Stomach smooth muscle (tissue), 2 donors: ENCODE measurements at regions not wholly inside any gene's neighbourhood (a gene's known extent, or its start where the extent isn't known, plus 50 kb on each side); places are given as distances from the start of the nearest gene placed in this dataset.

Source experiments
- H3K27ac ChIP-seq: one replicate; pipeline ENCODE4 v1.7.0; 2013; ENCODE audit warnings: mild to moderate bottlenecking, low read length, inconsistent platforms
- H3K27me3 ChIP-seq, 2 donors: one replicate each; pipeline ENCODE4 v1.7.0; 2013; ENCODE audit warnings: low read length in 2 of 2; ENCODE audit not compliant: insufficient read depth in 2 of 2, control insufficient read depth in 1 of 2
- H3K36me3 ChIP-seq, 2 donors: one replicate each; pipeline ENCODE4 v1.7.0; 2013; ENCODE audit warnings: low read length in 2 of 2; ENCODE audit not compliant: control insufficient read depth in 2 of 2, insufficient read depth in 2 of 2
- H3K4me1 ChIP-seq: one replicate; pipeline ENCODE4 v1.7.0; 2013; ENCODE audit warnings: low read length; ENCODE audit not compliant: control insufficient read depth, insufficient read depth
- H3K4me3 ChIP-seq, 2 donors: one replicate each; pipeline ENCODE4 v1.7.0; 2013; ENCODE audit warnings: low read length in 2 of 2
- H3K9ac ChIP-seq, 2 donors: one replicate each; pipeline ENCODE4 v1.7.0; 2013; ENCODE audit warnings: low read length in 2 of 2, mild to moderate bottlenecking in 1 of 2
- H3K9me3 ChIP-seq, 2 donors: one replicate each; pipeline ENCODE4 v1.7.0; 2013; ENCODE audit warnings: low read length in 2 of 2; ENCODE audit not compliant: control insufficient read depth in 2 of 2
- donor health status: healthy.
- donor health status: Pancreatic carcinoma.

- Histone ChIP-seq H3K4me1 (no peaks in the 10 kb centered on the region), H3K4me3 (no peak overlapping the region), H3K27me3 (peaks cover 0 to 2% of the 10 kb centered on the region in 2 donors), H3K36me3 (no peaks in the 10 kb centered on the region), H3K9ac (no peak overlapping the region), H3K27ac (no peak overlapping the region), H3K9me3 (no peaks in the 10 kb centered on the region)
Measured at GRCh38 chr10:130900441-130901160, 410.9 kb downstream of the TCERG1L start.

GRCh38 chr10:130901311-130902165, 410.0 kb downstream of the TCERG1L start:
- Histone ChIP-seq H3K4me3 (no peak overlapping the region), H3K9ac (no peak overlapping the region), H3K9me3 (peaks cover 0 to 3% of the 10 kb centered on the region in 2 donors), H3K4me1 (no peaks in the 10 kb centered on the region), H3K27me3 (peaks cover 0 to 2% of the 10 kb centered on the region in 2 donors), H3K27ac (no peak overlapping the region), H3K36me3 (no peaks in the 10 kb centered on the region)

DNA sequence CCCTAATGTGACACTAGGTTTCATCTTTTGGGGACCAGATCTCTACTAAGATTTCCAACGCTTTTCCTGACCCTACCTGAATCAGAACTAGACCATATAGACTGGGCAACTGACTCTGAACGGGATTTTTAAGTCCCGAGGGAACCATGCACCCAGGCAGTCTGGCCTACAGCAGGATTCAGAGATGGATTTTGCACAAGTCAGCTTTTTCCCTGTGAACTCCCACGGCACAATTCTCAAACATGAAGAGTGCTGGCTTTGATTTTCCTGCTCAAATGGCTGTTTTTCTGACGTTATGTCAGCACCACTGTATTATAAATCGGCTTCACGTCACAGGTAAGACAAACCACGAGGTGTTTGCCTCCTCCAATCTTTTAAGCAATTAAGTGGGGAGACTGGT, 409.1 kb downstream of the TCERG1L start:
- Histone ChIP-seq H3K27me3 (peaks cover 0 to 2% of the 10 kb centered on the region in 2 donors), H3K9me3 (peaks cover 0 to 3% of the 10 kb centered on the region in 2 donors), H3K27ac (no peak overlapping the region), H3K4me3 (no peak overlapping the region), H3K9ac (no peak overlapping the region), H3K36me3 (no peaks in the 10 kb centered on the region), H3K4me1 (no peaks in the 10 kb centered on the region)

DNA sequence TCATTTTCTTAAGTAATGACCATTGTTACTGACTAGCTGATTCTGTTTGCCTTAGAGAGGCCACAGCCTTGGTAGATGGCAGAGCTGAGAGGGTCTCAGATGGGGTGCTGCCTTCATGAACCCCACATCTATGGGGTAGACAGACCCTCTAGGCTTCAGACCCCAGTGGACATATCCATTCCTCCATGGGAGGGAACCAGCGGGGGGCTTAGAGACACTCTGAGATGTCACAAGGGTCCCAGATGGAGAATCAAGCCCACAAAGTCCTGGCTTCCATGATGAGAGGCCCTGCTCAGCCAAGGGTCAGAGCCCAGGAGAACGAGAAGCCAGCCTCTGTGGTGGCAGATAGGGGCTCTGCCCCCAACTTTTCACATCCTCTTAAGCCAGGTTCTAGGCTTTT, 408.6 kb downstream of the TCERG1L start:
- Histone ChIP-seq H3K9me3 (peaks cover 0 to 3% of the 10 kb centered on the region in 2 donors), H3K4me1 (no peaks in the 10 kb centered on the region), H3K27me3 (peaks cover 0 to 2% of the 10 kb centered on the region in 2 donors), H3K36me3 (no peaks in the 10 kb centered on the region), H3K4me3 (no peak overlapping the region), H3K27ac (no peak overlapping the region), H3K9ac (no peak overlapping the region)

- Histone ChIP-seq H3K9me3 (peaks cover 0 to 3% of the 10 kb centered on the region in 2 donors), H3K27me3 (no peaks in the 10 kb centered on the region), H3K9ac (no peak overlapping the region), H3K36me3 (no peaks in the 10 kb centered on the region), H3K4me1 (no peaks in the 10 kb centered on the region), H3K4me3 (no peak overlapping the region), H3K27ac (no peak overlapping the region)
Measured at GRCh38 chr10:130904676-130905075, 406.8 kb downstream of the TCERG1L start.

DNA sequence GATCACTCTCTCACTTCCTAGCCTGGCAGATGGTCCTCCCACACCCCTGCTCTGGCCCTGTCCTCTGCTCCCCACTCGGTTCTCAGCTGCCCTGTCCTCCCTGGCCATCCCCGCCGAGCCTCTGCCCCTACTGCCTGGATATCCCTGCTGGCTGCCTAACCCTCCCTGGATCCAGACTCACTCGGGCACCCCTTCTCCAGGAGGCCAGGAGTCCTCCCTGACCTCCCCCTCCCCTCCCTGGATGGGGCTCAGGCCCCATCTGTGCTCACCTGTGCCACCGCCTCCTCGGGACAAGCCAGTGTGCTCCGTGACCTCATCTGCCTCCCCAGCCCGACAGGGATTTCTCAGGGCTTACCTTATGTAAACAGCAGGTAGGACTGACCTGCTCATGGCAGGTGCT, 406.1 kb downstream of the TCERG1L start:
- Histone ChIP-seq H3K4me3 (no peak overlapping the region), H3K4me1 (no peaks in the 10 kb centered on the region), H3K9ac (no peak overlapping the region), H3K9me3 (peaks cover 0 to 3% of the 10 kb centered on the region in 2 donors), H3K36me3 (no peaks in the 10 kb centered on the region), H3K27me3 (no peaks in the 10 kb centered on the region), H3K27ac (no peak overlapping the region)

DNA sequence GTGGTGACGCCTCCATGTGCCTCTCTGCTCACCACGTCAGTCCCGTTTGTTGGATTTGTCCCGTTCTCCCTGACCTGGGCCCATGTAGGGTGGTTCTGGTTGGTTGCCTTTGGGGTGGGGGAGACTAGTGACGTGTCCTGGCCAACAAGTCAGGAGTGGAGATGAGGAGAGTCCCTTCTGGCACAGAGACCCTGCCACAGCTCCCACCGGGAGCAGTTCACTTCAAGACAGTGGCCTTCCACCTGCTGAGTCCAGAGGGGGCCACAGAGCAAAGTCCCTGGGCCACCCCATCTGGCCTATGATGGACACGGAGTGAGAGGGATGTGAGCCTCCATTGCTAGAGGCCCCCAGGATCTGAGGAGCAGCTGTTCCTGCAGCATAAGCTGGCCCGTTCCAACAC, 405.6 kb downstream of the TCERG1L start:
- Histone ChIP-seq H3K27ac (no peak overlapping the region), H3K4me3 (no peak overlapping the region), H3K27me3 (no peaks in the 10 kb centered on the region), H3K4me1 (no peaks in the 10 kb centered on the region), H3K36me3 (no peaks in the 10 kb centered on the region), H3K9ac (no peak overlapping the region), H3K9me3 (peaks cover 0 to 3% of the 10 kb centered on the region in 2 donors)

DNA sequence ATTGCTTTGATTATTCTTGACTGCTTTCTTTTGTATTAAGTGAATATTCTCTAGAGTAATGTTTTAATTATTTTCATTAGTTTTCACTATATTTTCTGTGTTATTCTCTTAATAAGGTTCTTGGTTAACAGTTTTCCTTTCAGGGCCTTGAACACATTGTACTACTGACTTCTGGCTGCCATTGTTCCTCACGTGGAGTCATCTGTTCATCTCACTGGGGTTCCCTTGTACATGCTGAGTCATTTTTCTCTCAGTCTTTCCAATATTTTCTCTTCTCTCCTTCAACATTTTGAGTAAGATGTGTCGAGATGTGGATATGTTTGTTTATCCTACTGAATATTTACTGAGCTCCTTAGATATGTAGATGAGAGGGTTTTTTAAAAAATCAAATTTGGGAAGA, 400.7 kb downstream of the TCERG1L start:
- Histone ChIP-seq H3K9me3 (peaks cover 0 to 5% of the 10 kb centered on the region in 2 donors), H3K4me3 (no peak overlapping the region), H3K27ac (no peak overlapping the region), H3K36me3 (no peaks in the 10 kb centered on the region), H3K27me3 (no peaks in the 10 kb centered on the region), H3K4me1 (no peaks in the 10 kb centered on the region), H3K9ac (no peak overlapping the region)

- Histone ChIP-seq H3K9ac (no peak overlapping the region), H3K27me3 (no peaks in the 10 kb centered on the region), H3K4me1 (no peaks in the 10 kb centered on the region), H3K4me3 (no peak overlapping the region), H3K27ac (no peak overlapping the region), H3K9me3 (peaks cover 0 to 3% of the 10 kb centered on the region in 2 donors), H3K36me3 (no peaks in the 10 kb centered on the region)
Measured at GRCh38 chr10:130913844-130914243, 397.7 kb downstream of the TCERG1L start.

DNA sequence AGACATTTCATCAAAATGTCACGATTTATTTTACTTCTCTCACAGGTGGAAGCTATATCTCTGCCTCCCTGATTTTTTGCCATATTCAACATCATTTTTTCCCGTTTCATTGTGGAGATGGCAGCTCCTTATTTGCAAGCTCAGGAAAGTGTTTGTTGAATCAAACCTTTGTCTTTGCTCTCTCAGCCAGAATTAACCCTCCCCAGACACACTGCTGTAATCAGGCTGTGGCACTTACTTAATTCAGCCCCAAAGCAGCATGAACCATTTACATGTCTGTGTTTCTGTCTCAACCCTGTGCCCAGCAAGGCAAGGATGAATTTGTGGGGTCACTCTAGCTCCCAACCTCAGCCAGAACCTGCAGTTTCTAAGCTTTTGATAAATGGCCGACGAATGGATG, 397.2 kb downstream of the TCERG1L start:
- H3K4me3 ChIP-seq, result no peak overlapping the region
- no peaks in the 10 kb centered on the region for H3K36me3 ChIP-seq

DNA sequence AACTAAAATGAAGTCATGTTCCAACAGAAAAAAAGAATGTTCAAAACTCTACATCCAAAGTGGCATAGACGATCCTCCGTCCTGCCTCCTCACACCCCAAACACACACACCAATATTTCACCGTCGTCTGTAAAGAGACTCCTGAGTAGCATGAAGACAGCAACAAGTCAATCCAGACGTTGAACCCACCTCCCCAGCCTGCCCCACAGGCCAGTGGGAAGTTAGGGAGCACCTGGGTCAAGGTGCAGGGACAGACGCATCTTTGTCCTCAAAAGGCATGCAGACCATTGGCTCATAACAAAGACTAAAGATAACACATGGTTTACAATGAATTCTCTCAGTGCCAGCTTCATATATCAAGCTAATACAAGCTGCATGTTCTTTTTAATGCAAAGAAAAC, 396.5 kb downstream of the TCERG1L start:
- H3K9me3 ChIP-seq, result peaks cover 0 to 3% of the 10 kb centered on the region in 2 donors
- H3K27me3 ChIP-seq, result no peaks in the 10 kb centered on the region
- no peak overlapping the region for H3K9ac ChIP-seq
- H3K27ac ChIP-seq, result no peak overlapping the region
- no peaks in the 10 kb centered on the region for H3K36me3 ChIP-seq
- H3K4me3 ChIP-seq, result no peak overlapping the region
- no peaks in the 10 kb centered on the region for H3K4me1 ChIP-seq

More for the DNA sequence above, 397.2 kb downstream of the TCERG1L start:
- H3K9me3 ChIP-seq, result peaks cover 0 to 3% of the 10 kb centered on the region in 2 donors
- H3K27ac ChIP-seq, result no peak overlapping the region
- no peak overlapping the region for H3K9ac ChIP-seq
- H3K4me1 ChIP-seq, result no peaks in the 10 kb centered on the region
- no peaks in the 10 kb centered on the region for H3K27me3 ChIP-seq
